HepG2 (cell line): ENCODE measurements at regions not wholly inside any gene's neighbourhood (a gene's known extent, or its start where the extent isn't known, plus 50 kb on each side); places are given as distances from the start of the nearest gene placed in this dataset.

Experiments used
- CC2D1A ChIP-seq: sonication (generic); formaldehyde crosslinking; IDR thresholded peaks from 2 replicates; pipeline ENCODE4 v1.8.1; 2023; ENCODE audit warnings: mild to moderate bottlenecking, missing genetic modification reagents
- GTF3A ChIP-seq: sonication (generic); formaldehyde crosslinking; conservative IDR thresholded peaks from 2 replicates; pipeline ENCODE4 v1.4.0; 2020; ENCODE audit warnings: mild to moderate bottlenecking, missing genetic modification reagents
- HNRNPH1 ChIP-seq: fragments of 200-400 bp; formaldehyde crosslinking; optimal IDR thresholded peaks from 2 replicates; pipeline ENCODE3; 2017; ENCODE audit warnings: mild to moderate bottlenecking, low read depth, low read length
- KDM2A ChIP-seq: sonication (generic); formaldehyde crosslinking; IDR thresholded peaks from 2 replicates; pipeline ENCODE4 v1.4.0; 2020; ENCODE audit warnings: low read depth, missing genetic modification reagents, borderline replicate concordance
- MAFK ChIP-seq, 2 experiments: IDR thresholded peaks in 1 of 2; conservative IDR thresholded peaks in 1 of 2; 2 replicates each; pipeline ENCODE4 v1.6.1; 2011; ENCODE audit warnings: improper control_type of control experiment in 2 of 2, low read length in 2 of 2
- RARG ChIP-seq: sonication (generic); formaldehyde crosslinking; IDR thresholded peaks from 2 replicates; pipeline ENCODE4 v1.4.0; 2020; ENCODE audit warnings: low read depth, mild to moderate bottlenecking, missing genetic modification reagents
- RFX3 ChIP-seq: IDR thresholded peaks from 2 replicates; pipeline ENCODE4 v1.6.1; 2016; ENCODE audit warnings: missing biosample characterization, missing genetic modification reagents
- SMYD3 ChIP-seq: sonication (generic); formaldehyde crosslinking; IDR thresholded peaks from 2 replicates; pipeline ENCODE4 v1.8.1; 2023; ENCODE audit warnings: mild to moderate bottlenecking, missing genetic modification reagents
- SOX6 ChIP-seq, 2 experiments: fragments of 450-650 bp in 1 of 2; sonication (generic) in 1 of 2; formaldehyde crosslinking in 1 of 2; IDR thresholded peaks; 2 replicates each; pipeline versions ENCODE4 v1.4.0 to v1.6.1; 2017 to 2020; ENCODE audit warnings: antibody characterized with exemption in 1 of 2, mild to moderate bottlenecking in 1 of 2, missing genetic modification reagents in 1 of 2
- ZFAT ChIP-seq: sonication (generic); formaldehyde crosslinking; conservative IDR thresholded peaks from 2 replicates; pipeline ENCODE4 v1.8.1; 2023; ENCODE audit warnings: missing genetic modification reagents, inconsistent platforms
- ZNF138 ChIP-seq: sonication (generic); formaldehyde crosslinking; IDR thresholded peaks from 2 replicates; pipeline ENCODE4 v1.5.0; 2020; ENCODE audit warnings: mild to moderate bottlenecking, low read depth, missing genetic modification reagents
- ZNF143 ChIP-seq: sonication (generic); formaldehyde crosslinking; IDR thresholded peaks from 2 replicates; pipeline ENCODE4 v1.4.0; 2020; ENCODE audit warnings: missing genetic modification reagents
- ZNF264 ChIP-seq: sonication (generic); formaldehyde crosslinking; IDR thresholded peaks from 2 replicates; pipeline ENCODE4 v1.4.0; 2020; ENCODE audit warnings: missing genetic modification reagents
- ZNF460 ChIP-seq: sonication (generic); formaldehyde crosslinking; IDR thresholded peaks from 2 replicates; pipeline ENCODE4 v1.5.1; 2020; ENCODE audit warnings: missing genetic modification reagents, mild to moderate bottlenecking, borderline replicate concordance
- ZNF616 ChIP-seq: sonication (generic); formaldehyde crosslinking; IDR thresholded peaks from 2 replicates; pipeline ENCODE4 v1.5.0; 2020; ENCODE audit warnings: low read depth, mild to moderate bottlenecking, missing genetic modification reagents
- ZNF724P ChIP-seq: sonication (generic); formaldehyde crosslinking; IDR thresholded peaks from 2 replicates; pipeline ENCODE4 v1.8.0; 2022; ENCODE audit warnings: missing genetic modification reagents, borderline replicate concordance
- ZNF879 ChIP-seq: sonication (generic); formaldehyde crosslinking; IDR thresholded peaks from 2 replicates; pipeline ENCODE4 v1.8.1; 2023; ENCODE audit warnings: missing genetic modification reagents
- TF ChIP-seq, protein P1 (sequence below): sonication (generic); formaldehyde crosslinking; conservative IDR thresholded peaks from 2 replicates; pipeline ENCODE4 v1.4.0; 2020; ENCODE audit warnings: missing genetic modification reagents
- TF ChIP-seq, protein P2 (sequence below): sonication (generic); formaldehyde crosslinking; conservative IDR thresholded peaks from 2 replicates; pipeline ENCODE4 v1.4.0; 2020; ENCODE audit warnings: missing genetic modification reagents
- TF ChIP-seq, protein P3 (sequence below): sonication (generic); formaldehyde crosslinking; IDR thresholded peaks from 2 replicates; pipeline ENCODE4 v1.4.0; 2020; ENCODE audit warnings: missing genetic modification reagents, borderline replicate concordance
- TF ChIP-seq, protein P4 (sequence below): sonication (generic); formaldehyde crosslinking; IDR thresholded peaks from 2 replicates; pipeline ENCODE4 v1.4.0; 2020; ENCODE audit warnings: missing genetic modification reagents, mild to moderate bottlenecking, borderline replicate concordance

DNA sequence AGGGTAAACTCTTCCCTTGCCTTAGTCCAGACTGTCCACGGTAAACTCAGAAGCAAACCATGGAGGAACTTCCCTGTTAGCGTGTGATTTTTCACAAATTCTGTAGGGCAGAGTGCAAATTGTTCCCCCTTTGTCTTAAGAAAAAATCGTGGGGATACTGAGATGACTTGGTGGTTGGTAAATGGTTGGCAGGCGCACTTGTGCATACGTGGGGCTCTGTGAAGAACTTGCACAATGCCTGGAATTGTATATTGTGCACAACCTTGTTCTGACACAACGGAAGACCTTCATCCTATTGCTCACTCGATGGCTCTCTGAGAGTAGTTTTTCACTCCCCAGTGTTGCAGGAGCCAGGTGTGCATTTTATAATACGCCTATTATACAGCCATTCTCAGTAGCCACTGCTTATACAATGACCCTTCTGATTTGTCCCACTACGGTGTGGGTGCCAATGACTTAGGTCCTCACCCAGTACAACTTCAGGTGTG, 150.0 kb downstream of the SPRY1 start (continued):
- no peak for TF ChIP-seq ZNF879 (CRISPR knock-in tag)
- no peak for TF ChIP-seq ZFAT (CRISPR knock-in tag)
- no peak for TF ChIP-seq HNRNPH1
- TF ChIP-seq ZNF138 (CRISPR knock-in tag): no peak
- TF ChIP-seq SMYD3: no peak
- TF ChIP-seq MAFK (conservative IDR thresholded peaks at IDR 0.05 in 1 of 2, IDR thresholded peaks at IDR 0.05 in 1 of 2; ENCODE audit: low read length in 2 of 2): no peak
- no peak for TF ChIP-seq RFX3 (CRISPR knock-in tag)
- no peak for TF ChIP-seq ZNF460
- no peak for TF ChIP-seq ZNF724P (CRISPR knock-in tag)
- TF ChIP-seq GTF3A (CRISPR knock-in tag): no peak
- TF ChIP-seq, protein P1, sequence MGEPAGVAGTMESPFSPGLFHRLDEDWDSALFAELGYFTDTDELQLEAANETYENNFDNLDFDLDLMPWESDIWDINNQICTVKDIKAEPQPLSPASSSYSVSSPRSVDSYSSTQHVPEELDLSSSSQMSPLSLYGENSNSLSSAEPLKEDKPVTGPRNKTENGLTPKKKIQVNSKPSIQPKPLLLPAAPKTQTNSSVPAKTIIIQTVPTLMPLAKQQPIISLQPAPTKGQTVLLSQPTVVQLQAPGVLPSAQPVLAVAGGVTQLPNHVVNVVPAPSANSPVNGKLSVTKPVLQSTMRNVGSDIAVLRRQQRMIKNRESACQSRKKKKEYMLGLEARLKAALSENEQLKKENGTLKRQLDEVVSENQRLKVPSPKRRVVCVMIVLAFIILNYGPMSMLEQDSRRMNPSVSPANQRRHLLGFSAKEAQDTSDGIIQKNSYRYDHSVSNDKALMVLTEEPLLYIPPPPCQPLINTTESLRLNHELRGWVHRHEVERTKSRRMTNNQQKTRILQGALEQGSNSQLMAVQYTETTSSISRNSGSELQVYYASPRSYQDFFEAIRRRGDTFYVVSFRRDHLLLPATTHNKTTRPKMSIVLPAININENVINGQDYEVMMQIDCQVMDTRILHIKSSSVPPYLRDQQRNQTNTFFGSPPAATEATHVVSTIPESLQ (CRISPR knock-in tag): no peak
- no peak for TF ChIP-seq RARG (CRISPR knock-in tag)
- TF ChIP-seq, protein P2, sequence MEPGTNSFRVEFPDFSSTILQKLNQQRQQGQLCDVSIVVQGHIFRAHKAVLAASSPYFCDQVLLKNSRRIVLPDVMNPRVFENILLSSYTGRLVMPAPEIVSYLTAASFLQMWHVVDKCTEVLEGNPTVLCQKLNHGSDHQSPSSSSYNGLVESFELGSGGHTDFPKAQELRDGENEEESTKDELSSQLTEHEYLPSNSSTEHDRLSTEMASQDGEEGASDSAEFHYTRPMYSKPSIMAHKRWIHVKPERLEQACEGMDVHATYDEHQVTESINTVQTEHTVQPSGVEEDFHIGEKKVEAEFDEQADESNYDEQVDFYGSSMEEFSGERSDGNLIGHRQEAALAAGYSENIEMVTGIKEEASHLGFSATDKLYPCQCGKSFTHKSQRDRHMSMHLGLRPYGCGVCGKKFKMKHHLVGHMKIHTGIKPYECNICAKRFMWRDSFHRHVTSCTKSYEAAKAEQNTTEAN (CRISPR knock-in tag): peak; percentile 76; the same call in 1 of the 2 replicates
- TF ChIP-seq KDM2A (CRISPR knock-in tag): no peak
- TF ChIP-seq SOX6 (IDR thresholded peaks at IDR 0.05): no peak
- peak; percentile 48; the same call in 1 of the 2 replicates for TF ChIP-seq SOX6 (CRISPR knock-in tag; IDR thresholded peaks at IDR 0.05)
- TF ChIP-seq ZNF143 (CRISPR knock-in tag): no peak
- TF ChIP-seq, protein P3, sequence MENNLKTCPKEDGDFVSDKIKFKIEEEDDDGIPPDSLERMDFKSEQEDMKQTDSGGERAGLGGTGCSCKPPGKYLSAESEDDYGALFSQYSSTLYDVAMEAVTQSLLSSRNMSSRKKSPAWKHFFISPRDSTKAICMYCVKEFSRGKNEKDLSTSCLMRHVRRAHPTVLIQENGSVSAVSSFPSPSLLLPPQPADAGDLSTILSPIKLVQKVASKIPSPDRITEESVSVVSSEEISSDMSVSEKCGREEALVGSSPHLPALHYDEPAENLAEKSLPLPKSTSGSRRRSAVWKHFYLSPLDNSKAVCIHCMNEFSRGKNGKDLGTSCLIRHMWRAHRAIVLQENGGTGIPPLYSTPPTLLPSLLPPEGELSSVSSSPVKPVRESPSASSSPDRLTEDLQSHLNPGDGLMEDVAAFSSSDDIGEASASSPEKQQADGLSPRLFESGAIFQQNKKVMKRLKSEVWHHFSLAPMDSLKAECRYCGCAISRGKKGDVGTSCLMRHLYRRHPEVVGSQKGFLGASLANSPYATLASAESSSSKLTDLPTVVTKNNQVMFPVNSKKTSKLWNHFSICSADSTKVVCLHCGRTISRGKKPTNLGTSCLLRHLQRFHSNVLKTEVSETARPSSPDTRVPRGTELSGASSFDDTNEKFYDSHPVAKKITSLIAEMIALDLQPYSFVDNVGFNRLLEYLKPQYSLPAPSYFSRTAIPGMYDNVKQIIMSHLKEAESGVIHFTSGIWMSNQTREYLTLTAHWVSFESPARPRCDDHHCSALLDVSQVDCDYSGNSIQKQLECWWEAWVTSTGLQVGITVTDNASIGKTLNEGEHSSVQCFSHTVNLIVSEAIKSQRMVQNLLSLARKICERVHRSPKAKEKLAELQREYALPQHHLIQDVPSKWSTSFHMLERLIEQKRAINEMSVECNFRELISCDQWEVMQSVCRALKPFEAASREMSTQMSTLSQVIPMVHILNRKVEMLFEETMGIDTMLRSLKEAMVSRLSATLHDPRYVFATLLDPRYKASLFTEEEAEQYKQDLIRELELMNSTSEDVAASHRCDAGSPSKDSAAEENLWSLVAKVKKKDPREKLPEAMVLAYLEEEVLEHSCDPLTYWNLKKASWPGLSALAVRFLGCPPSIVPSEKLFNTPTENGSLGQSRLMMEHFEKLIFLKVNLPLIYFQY: no peak
- TF ChIP-seq ZNF264 (CRISPR knock-in tag): no peak
- TF ChIP-seq, protein P4, sequence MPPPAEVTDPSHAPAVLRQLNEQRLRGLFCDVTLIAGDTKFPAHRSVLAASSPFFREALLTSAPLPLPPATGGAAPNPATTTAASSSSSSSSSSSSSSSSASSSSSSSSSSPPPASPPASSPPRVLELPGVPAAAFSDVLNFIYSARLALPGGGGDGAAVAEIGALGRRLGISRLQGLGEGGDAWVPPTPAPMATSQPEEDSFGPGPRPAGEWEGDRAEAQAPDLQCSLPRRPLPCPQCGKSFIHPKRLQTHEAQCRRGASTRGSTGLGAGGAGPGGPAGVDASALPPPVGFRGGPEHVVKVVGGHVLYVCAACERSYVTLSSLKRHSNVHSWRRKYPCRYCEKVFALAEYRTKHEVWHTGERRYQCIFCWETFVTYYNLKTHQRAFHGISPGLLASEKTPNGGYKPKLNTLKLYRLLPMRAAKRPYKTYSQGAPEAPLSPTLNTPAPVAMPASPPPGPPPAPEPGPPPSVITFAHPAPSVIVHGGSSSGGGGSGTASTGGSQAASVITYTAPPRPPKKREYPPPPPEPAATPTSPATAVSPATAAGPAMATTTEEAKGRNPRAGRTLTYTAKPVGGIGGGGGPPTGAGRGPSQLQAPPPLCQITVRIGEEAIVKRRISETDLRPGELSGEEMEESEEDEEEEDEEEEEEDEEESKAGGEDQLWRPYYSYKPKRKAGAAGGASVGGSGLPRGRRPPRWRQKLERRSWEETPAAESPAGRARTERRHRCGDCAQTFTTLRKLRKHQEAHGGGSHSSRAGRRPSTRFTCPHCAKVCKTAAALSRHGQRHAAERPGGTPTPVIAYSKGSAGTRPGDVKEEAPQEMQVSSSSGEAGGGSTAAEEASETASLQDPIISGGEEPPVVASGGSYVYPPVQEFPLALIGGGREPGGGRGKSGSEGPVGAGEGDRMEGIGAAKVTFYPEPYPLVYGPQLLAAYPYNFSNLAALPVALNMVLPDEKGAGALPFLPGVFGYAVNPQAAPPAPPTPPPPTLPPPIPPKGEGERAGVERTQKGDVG: no peak
- TF ChIP-seq CC2D1A (CRISPR knock-in tag): no peak
- no peak for TF ChIP-seq ZNF616 (CRISPR knock-in tag)
